ENCODE measurements at regions not wholly inside any gene's neighbourhood (a gene's known extent, or its start where the extent isn't known, plus 50 kb on each side); places are given as distances from the start of the nearest gene placed in this dataset.

DNA sequence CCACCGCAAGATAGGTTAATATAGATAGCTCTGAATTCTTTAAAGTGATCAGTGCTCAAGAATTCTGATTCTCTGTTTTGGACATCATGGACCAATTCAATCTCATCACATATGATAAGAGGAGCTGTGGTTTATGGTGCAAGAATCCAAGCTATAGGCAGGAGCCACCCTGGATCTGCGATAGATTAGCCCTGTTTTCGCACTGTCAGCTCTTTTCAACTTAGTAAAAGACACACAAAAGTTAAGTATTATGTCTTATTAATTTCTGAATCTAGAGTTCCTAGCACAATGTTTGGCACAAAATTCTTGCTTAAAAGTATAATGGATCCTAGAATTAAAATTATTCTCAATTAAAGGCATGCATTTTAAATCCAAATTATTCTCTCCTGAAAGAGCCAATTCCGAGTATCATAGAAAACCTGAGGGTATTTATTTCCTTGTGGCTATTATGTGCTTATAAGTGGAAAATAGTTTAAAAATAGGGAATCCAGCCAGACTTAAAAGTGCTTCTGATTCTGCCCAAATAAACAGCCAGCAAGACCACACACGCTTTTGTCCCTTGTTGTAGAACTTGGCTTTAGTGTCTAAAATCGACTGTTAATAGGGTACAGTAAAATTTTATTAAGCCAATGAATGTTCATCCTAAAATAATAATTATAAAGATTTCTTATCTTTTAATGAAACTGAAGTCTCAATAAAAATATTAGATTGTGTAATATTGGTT, 184.9 kb upstream of the FLRT2 start:
- Histone ChIP-seq H3K36me3 (ENCODE audit: control insufficient read depth in 2 of 2, insufficient read depth in 1 of 2, low read length in 2 of 2) (no peaks in the 10 kb centered on the region), H3K4me1 (ENCODE audit: control insufficient read depth, insufficient read depth, low read length) (no peaks in the 10 kb centered on the region), H3K4me3 (ENCODE audit: low read depth, low read length) (no peak overlapping the region), H3K9me3 (ENCODE audit: control insufficient read depth, insufficient read depth, low read depth, low read length) (no peaks in the 10 kb centered on the region), H3K27ac (ENCODE audit: extremely low read depth, low read depth, low read length) (no peak overlapping the region)
- no peak for TF ChIP-seq ZNF146 (tag by site-specific recombination; IDR thresholded peaks at IDR 0.05)
- TF ChIP-seq, protein P1, sequence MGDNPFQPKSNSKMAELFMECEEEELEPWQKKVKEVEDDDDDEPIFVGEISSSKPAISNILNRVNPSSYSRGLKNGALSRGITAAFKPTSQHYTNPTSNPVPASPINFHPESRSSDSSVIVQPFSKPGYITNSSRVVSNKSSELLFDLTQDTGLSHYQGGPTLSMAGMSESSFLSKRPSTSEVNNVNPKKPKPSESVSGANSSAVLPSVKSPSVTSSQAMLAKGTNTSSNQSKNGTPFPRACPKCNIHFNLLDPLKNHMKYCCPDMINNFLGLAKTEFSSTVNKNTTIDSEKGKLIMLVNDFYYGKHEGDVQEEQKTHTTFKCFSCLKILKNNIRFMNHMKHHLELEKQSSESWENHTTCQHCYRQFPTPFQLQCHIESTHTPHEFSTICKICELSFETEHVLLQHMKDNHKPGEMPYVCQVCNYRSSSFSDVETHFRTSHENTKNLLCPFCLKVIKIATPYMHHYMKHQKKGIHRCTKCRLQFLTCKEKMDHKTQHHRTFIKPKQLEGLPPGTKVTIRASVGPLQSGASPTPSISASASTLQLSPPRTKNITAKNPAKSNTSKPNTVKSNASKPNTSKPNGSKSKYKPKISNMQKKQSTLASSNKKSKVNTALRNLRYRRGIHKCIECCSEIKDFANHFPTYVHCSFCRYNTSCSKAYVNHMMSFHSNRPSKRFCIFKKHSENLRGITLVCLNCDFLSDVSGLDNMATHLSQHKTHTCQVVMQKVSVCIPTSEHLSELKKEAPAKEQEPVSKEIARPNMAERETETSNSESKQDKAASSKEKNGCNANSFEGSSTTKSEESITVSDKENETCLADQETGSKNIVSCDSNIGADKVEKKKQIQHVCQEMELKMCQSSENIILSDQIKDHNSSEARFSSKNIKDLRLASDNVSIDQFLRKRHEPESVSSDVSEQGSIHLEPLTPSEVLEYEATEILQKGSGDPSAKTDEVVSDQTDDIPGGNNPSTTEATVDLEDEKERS (tag by site-specific recombination; IDR thresholded peaks at IDR 0.05): no peak
- TF ChIP-seq ZNF549 (tag by site-specific recombination; IDR thresholded peaks at IDR 0.05): no peak
- TF ChIP-seq ZBTB17 (tag by site-specific recombination; IDR thresholded peaks at IDR 0.05): no peak
- no peak for TF ChIP-seq ZNF221 (tag by site-specific recombination; IDR thresholded peaks at IDR 0.05; ENCODE audit: borderline replicate concordance)
- no peak for TF ChIP-seq ZNF654 (tag by site-specific recombination; IDR thresholded peaks at IDR 0.05; ENCODE audit: low read depth)
- no peak for TF ChIP-seq ZNF266 (tag by site-specific recombination; IDR thresholded peaks at IDR 0.05; ENCODE audit: low read depth)
- no peak for TF ChIP-seq ZNF366 (tag by site-specific recombination; conservative IDR thresholded peaks at IDR 0.05)
- TF ChIP-seq, protein P2, sequence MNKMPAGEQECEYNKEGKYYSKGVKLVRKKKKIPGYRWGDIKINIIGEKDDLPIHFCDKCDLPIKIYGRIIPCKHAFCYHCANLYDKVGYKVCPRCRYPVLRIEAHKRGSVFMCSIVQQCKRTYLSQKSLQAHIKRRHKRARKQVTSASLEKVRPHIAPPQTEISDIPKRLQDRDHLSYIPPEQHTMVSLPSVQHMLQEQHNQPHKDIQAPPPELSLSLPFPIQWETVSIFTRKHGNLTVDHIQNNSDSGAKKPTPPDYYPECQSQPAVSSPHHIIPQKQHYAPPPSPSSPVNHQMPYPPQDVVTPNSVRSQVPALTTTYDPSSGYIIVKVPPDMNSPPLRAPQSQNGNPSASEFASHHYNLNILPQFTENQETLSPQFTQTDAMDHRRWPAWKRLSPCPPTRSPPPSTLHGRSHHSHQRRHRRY (tag by site-specific recombination; IDR thresholded peaks at IDR 0.05): no peak
- TF ChIP-seq, protein P3, sequence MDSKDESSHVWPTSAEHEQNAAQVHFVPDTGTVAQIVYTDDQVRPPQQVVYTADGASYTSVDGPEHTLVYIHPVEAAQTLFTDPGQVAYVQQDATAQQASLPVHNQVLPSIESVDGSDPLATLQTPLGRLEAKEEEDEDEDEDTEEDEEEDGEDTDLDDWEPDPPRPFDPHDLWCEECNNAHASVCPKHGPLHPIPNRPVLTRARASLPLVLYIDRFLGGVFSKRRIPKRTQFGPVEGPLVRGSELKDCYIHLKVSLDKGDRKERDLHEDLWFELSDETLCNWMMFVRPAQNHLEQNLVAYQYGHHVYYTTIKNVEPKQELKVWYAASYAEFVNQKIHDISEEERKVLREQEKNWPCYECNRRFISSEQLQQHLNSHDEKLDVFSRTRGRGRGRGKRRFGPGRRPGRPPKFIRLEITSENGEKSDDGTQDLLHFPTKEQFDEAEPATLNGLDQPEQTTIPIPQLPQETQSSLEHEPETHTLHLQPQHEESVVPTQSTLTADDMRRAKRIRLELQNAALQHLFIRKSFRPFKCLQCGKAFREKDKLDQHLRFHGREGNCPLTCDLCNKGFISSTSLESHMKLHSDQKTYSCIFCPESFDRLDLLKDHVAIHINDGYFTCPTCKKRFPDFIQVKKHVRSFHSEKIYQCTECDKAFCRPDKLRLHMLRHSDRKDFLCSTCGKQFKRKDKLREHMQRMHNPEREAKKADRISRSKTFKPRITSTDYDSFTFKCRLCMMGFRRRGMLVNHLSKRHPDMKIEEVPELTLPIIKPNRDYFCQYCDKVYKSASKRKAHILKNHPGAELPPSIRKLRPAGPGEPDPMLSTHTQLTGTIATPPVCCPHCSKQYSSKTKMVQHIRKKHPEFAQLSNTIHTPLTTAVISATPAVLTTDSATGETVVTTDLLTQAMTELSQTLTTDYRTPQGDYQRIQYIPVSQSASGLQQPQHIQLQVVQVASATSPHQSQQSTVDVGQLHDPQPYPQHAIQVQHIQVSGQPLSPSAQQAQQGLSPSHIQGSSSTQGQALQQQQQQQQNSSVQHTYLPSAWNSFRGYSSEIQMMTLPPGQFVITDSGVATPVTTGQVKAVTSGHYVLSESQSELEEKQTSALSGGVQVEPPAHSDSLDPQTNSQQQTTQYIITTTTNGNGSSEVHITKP (tag by site-specific recombination; IDR thresholded peaks at IDR 0.05): no peak
- TF ChIP-seq ZEB2 (tag by site-specific recombination; IDR thresholded peaks at IDR 0.05): no peak
- TF ChIP-seq, protein P4, sequence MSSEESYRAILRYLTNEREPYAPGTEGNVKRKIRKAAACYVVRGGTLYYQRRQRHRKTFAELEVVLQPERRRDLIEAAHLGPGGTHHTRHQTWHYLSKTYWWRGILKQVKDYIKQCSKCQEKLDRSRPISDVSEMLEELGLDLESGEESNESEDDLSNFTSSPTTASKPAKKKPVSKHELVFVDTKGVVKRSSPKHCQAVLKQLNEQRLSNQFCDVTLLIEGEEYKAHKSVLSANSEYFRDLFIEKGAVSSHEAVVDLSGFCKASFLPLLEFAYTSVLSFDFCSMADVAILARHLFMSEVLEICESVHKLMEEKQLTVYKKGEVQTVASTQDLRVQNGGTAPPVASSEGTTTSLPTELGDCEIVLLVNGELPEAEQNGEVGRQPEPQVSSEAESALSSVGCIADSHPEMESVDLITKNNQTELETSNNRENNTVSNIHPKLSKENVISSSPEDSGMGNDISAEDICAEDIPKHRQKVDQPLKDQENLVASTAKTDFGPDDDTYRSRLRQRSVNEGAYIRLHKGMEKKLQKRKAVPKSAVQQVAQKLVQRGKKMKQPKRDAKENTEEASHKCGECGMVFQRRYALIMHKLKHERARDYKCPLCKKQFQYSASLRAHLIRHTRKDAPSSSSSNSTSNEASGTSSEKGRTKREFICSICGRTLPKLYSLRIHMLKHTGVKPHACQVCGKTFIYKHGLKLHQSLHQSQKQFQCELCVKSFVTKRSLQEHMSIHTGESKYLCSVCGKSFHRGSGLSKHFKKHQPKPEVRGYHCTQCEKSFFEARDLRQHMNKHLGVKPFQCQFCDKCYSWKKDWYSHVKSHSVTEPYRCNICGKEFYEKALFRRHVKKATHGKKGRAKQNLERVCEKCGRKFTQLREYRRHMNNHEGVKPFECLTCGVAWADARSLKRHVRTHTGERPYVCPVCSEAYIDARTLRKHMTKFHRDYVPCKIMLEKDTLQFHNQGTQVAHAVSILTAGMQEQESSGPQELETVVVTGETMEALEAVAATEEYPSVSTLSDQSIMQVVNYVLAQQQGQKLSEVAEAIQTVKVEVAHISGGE (tag by site-specific recombination; conservative IDR thresholded peaks at IDR 0.05; ENCODE audit: low read depth): no peak
- TF ChIP-seq ZFP41 (tag by site-specific recombination; IDR thresholded peaks at IDR 0.05; ENCODE audit: borderline replicate concordance): no peak
- no peak for TF ChIP-seq ZNF571 (tag by site-specific recombination; IDR thresholded peaks at IDR 0.05)
- no peak for TF ChIP-seq ZNF747 (tag by site-specific recombination; IDR thresholded peaks at IDR 0.05)
- TF ChIP-seq ZSCAN30 (tag by site-specific recombination; IDR thresholded peaks at IDR 0.05): no peak
- TF ChIP-seq ZNF133 (tag by site-specific recombination; IDR thresholded peaks at IDR 0.05): no peak
- no peak for TF ChIP-seq ZNF19 (tag by site-specific recombination; IDR thresholded peaks at IDR 0.05; ENCODE audit: low read depth)
- TF ChIP-seq, protein P5, sequence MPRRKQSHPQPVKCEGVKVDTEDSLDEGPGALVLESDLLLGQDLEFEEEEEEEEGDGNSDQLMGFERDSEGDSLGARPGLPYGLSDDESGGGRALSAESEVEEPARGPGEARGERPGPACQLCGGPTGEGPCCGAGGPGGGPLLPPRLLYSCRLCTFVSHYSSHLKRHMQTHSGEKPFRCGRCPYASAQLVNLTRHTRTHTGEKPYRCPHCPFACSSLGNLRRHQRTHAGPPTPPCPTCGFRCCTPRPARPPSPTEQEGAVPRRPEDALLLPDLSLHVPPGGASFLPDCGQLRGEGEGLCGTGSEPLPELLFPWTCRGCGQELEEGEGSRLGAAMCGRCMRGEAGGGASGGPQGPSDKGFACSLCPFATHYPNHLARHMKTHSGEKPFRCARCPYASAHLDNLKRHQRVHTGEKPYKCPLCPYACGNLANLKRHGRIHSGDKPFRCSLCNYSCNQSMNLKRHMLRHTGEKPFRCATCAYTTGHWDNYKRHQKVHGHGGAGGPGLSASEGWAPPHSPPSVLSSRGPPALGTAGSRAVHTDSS (tag by site-specific recombination; IDR thresholded peaks at IDR 0.05): no peak
- no peak for TF ChIP-seq OVOL3 (tag by site-specific recombination; IDR thresholded peaks at IDR 0.05)
- ChIA-PET POLR2A (no interaction called here), CTCF (interaction anchor here (0.6 to 0.7 kb wide), 2 partner anchors 106 to 267 kb away, joined by 3 to 5 read pairs; no protein-coding TSS in a partner anchor)
